NT2/D1 (cell line): ENCODE measurements at regions not wholly inside any gene's neighbourhood (a gene's known extent, or its start where the extent isn't known, plus 50 kb on each side); places are given as distances from the start of the nearest gene placed in this dataset.

ENCODE experiments used
- SUZ12 ChIP-seq: IDR thresholded peaks from 2 replicates; pipeline ENCODE4 v1.6.1; 2011; ENCODE audit not compliant: insufficient read length, insufficient read depth; ENCODE audit errors: extremely low read depth
- YY1 ChIP-seq: IDR thresholded peaks from 2 replicates; pipeline ENCODE4 v1.6.1; 2011; ENCODE audit not compliant: insufficient read length, insufficient read depth
- ZNF274 ChIP-seq: IDR thresholded peaks from 2 replicates; pipeline ENCODE4 v1.6.1; 2011; ENCODE audit warnings: mild to moderate bottlenecking, low read depth, low read length

DNA sequence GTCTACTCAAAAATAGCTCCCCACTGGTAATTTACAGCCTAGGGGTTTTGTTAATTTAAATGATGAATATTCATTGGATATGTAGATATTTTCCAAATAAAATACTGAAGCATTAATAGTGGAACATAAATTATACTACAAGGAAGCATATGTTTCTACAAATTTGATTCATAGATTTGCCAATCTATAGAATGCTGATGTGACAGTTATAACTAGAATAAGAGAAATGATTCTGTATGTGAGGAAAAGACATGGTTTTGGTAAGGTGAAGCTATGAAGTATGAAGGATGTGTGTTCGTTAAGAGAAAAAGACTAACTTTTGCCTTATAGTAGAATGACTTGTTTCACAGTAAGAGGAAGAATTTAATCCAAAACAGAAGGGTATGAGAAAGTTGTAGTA lies 61.3 kb downstream of the IARS1 start:
- TF ChIP-seq YY1 = no peak
- TF ChIP-seq ZNF274 = no peak
- TF ChIP-seq SUZ12 = no peak
